ACHN (cell line): ENCODE measurements at regions not wholly inside any gene's neighbourhood (a gene's known extent, or its start where the extent isn't known, plus 50 kb on each side); places are given as distances from the start of the nearest gene placed in this dataset.

Experiments
- DNase-seq: peaks from one replicate; pipeline ENCODE4 v3.0.0-alpha.2; 2015
- in situ Hi-C: cut with HindIII; loops from 2 replicates; pipeline ENCODE4 v1.10.0; 2017; ENCODE audit warnings: low sequenced_read_pairs, low pct_ligation_motif_present, low pct_unique_long_range_greater_than_20kb

- in situ Hi-C loops = no loop called here
- DNase-seq = peak; percentile 28
Observed at GRCh38 chr3:76585794-76586392, 454.0 kb upstream of the ROBO2 start.

DNA sequence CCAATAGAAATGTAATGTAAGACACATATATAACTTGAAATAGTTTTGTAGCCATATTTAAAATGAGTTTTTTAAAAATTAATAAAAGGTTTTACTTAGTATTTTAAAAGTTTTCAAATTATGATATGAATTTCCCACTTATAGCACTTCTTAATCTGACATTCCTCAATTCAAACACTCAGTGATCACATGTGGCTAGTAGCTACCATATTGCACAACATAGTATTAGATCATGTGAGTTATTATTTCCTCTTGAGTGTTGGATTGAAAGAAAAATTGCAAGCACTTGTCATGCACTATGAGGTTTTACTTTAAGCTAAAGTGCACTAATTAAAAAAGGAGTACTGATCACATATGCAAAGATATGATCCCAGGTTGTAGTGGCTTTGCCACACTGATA is 453.4 kb upstream of the ROBO2 start:
- in situ Hi-C loops = no loop called here
- no peak for DNase-seq

- in situ Hi-C loops = no loop called here
- no peak for DNase-seq
Observed at GRCh38 chr3:76610150-76610549, 429.7 kb upstream of the ROBO2 start.

- in situ Hi-C loops = no loop called here
- no peak for DNase-seq
Observed at GRCh38 chr3:76615719-76616118, 424.2 kb upstream of the ROBO2 start.

DNA sequence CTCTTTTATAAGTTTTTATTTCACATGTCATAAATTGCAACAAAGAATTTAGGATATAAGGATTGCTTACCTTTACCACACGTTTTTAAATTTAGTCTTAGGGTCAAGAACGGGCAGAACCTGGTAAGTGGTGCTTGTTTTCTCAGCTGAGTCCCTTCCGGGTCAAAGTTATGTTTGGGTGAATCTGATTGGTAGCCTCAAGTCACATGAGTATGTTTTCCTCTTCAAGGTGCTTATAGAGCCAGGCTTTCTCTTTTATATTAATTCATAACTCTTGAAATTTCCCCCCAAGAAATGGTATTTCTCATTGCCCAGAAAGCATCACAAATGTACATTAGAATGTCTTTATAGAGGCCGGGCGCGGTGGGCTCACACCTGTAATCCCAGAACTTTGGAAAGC is 415.7 kb upstream of the ROBO2 start:
- in situ Hi-C loops = no loop called here
- DNase-seq = no peak

- no peak for DNase-seq
- in situ Hi-C loops = no loop called here
Observed at GRCh38 chr3:76627236-76627635, 412.7 kb upstream of the ROBO2 start.

DNA sequence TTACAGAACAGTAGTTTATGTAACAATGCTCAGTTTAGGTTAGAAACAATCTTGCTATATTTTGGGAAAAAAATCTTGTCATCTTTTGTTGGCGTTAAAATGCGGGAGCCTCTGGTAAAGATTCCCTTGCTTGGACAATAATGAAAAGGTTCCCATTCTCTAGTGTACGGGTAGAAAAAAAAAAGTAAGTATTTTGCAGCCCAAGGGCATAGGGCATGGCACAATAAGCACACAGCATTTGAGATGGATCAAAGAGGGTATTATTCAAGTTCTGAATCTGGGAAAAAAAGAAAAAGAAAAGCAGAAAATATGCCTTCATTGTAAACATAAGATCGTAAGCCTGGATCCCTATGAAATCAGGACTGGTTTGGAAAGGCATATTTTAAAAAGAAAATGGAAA is 408.6 kb upstream of the ROBO2 start:
- in situ Hi-C loops = no loop called here
- no peak for DNase-seq

- no peak for DNase-seq
- in situ Hi-C loops = no loop called here
Observed at GRCh38 chr3:76638006-76638405, 401.9 kb upstream of the ROBO2 start.

- in situ Hi-C loops = no loop called here
- DNase-seq = no peak
Observed at GRCh38 chr3:76643623-76644304, 396.1 kb upstream of the ROBO2 start.

- in situ Hi-C loops = no loop called here
- no peak for DNase-seq
Observed at GRCh38 chr3:76644305-76644675, 395.6 kb upstream of the ROBO2 start.

GRCh38 chr3:76645724-76646123 is 394.2 kb upstream of the ROBO2 start:
- in situ Hi-C loops = no loop called here
- no peak for DNase-seq

DNA sequence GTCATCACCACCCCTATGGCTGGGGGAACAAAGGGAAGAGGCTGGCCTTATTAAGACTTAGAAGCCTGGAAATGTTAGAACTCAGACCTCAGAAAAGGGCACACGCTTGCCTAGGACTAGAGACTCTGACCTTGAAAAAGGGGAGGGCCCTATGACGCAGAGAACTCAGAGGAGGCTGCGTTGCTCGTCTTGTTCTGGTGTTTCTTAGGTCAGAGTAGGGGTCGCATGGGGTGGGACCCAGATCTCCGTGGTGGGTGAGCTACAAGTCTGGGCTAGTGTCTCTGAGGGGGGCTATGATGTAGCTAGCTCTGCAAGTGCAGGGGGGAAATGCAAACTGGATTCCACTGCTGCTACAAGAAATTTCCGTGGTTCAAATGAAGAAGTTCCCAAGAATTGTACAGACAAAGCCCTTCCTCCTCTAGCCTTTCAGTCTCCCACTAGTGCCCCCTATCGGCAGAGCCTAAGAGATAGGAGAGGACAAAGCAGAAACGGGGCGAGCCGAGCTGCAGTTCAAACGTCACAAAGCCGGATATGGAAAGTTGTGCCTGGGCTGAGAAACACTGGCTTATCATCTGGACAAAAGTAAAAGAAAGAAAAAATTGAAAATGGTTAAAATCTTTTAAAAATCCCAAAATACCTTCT is 392.9 kb upstream of the ROBO2 start:
- in situ Hi-C loops = no loop called here
- DNase-seq = peak; percentile 10

DNA sequence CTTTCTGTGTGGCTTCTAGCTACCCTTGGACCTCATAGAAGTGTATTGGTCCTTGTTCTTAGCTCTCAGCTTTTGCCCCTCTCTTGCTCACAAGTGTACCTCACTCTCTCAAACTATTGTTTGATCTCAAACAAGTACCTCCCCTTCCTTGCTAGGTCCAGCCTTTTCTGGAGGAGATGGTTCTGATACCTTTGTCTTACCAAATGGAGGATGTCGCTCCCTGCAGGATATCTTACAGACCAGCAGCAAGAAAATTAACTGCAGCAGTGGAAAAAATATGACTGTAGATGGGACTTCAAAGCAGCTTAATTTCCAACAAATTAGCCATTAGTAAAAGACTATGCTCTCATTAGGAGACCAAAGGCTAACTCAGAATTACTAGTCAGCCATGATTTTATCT is 388.1 kb upstream of the ROBO2 start:
- in situ Hi-C loops = no loop called here
- DNase-seq = no peak

DNA sequence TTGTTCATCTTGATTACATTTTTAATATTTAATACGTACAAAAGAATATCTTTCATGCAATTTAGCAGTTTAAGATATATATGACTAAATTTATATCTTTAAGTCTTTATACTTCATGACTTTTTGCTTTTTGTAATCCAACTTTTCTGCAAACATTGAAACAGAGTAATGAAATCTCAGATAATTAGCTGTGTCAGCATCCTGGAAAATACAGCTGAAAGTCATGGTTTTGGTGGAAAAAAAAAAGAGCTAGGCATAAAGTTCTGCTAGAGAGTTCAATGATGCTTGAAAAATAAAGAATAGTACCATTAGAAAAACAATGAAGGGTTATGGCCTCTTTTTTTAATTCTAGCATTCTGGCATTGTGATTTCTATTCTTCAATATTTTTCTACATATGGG is 387.4 kb upstream of the ROBO2 start:
- no peak for DNase-seq
- in situ Hi-C loops = no loop called here

DNA sequence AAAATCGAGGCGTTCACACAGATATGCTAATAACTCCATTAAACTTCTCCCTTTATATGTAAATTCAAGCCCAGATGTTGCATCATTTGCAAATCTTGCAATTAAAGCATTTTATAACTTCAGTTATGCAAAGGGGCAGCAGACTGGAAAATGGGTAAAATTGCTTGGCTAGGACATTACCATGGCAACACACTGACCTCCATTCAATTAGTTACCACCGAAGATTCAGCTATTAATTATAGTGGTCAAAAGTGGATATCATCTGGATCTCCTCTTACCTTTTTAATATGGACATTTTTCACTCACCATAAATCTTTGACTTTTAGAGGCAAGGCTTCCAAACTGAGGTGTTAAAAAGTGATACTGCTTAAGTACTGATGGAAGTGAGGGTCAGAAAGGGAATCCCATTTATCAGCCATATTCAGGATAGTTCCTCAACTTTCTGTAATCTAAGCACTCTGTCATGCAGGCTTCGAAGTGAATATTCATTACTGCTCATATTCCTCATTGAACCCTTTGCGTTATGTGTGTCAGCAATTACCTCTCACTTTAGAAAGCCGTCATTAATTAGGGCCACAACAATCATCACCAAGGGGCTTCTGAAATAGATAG is 386.2 kb upstream of the ROBO2 start:
- no peak for DNase-seq
- in situ Hi-C loops = no loop called here

- in situ Hi-C loops = no loop called here
- DNase-seq = no peak
Observed at GRCh38 chr3:76656531-76657070, 383.3 kb upstream of the ROBO2 start.

- in situ Hi-C loops = no loop called here
- DNase-seq = no peak
Observed at GRCh38 chr3:76657909-76658308, 382.0 kb upstream of the ROBO2 start.

DNA sequence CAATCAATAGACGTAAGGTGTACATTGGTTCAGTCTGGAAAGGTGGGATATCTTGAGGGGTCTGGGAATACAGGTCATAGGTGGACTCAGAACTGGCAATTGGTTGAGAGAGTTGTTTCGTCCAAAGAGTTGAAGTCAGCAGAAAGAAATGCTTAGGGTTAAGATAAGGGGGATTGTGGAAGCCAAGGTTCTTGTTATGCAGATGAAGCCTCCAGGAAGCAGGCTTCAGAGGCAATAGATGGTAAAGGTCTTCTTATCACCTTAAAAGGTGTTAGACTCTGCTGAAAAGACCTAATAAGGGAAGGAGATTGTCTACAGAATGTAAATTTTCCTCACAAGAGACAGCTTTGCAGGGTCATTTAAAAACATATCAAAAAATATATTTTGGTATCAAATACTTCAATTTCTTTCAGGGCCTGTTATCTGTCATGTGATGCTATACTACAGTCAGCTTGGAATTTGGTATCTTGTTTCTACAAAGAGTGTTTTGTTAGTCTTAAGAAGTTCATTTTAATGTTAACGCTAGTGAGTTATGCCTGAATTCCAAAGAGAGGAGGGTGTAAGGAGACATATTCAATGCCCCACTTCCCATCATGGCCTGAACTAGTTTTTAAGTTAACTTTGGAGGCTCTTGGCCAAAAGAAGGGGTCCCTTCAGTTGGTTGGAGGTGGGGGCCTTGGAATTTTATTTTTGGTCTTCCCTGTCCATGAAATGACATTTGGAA is 378.2 kb upstream of the ROBO2 start:
- in situ Hi-C loops = no loop called here
- no peak for DNase-seq

DNA sequence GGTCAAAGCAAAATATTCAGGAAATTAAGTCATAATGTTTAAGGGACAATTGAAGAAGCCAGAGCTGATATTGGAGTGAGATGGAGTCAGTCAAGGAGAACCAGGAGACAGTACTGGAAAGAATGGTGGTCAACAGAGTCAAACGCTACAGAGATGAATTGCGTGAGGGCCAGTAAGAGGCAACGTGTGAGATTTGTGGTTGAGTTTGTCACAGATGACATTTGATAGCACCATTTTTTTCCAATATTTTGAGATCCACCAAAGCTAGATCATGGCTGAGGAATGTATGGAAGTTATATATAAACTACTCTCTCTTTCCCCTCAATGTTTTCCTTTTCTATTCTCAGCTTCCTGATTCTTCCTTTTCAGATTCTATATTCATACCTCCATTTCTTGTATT is 375.1 kb upstream of the ROBO2 start:
- no peak for DNase-seq
- in situ Hi-C loops = no loop called here
